Stomach (tissue), 4 donors: ENCODE measurements at regions not wholly inside any gene's neighbourhood (a gene's known extent, or its start where the extent isn't known, plus 50 kb on each side); places are given as distances from the start of the nearest gene placed in this dataset.
"Not testable (repeated sequence)": the region's sequence is repeated elsewhere in the genome, so short reads cannot be mapped to it uniquely, and the experiment has no call there.

ENCODE experiments used
- POLR2A ChIP-seq, 4 donors: fragments of 450-650 bp; IDR thresholded peaks; one replicate each; pipeline ENCODE4 v1.6.1; 2016; ENCODE audit warnings: antibody characterized with exemption in 4 of 4, control low read depth in 2 of 4, mild to moderate bottlenecking in 1 of 4, moderate library complexity in 1 of 4
- POLR2AphosphoS5 ChIP-seq, 3 donors: sonication (generic); formaldehyde crosslinking; IDR thresholded peaks; one replicate each; pipeline ENCODE4 v1.6.1; 2016; ENCODE audit warnings: antibody characterized with exemption in 3 of 3

DNA sequence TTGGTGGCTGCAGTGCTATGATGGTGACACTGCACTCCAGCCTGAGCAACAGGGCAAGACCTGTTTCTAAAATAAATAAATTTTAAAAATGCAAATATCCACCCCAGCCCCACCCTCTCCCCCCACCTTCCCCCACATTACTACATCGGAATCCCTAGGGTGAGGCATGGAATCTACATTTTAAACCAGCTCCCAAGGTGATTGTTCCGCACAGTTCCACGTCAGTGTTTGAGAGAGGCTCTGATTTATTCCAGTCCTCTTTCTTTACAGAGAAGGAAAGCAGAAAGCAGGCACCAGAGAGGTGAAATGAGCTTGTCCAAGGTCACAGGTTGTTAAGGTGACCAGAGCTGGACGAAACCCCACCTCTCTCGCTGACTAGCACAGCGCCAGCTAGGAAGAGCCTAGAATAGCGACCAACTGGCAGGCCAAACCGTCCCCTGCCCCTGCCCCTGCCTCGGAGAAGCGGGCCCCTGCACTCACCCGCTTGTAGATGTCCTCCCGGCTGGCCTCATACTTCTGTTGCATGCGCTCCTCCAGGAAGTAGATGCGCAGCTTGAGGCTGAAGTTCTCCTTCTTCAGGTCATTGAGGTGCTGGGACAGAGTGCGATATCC lies 136.7 kb upstream of the NBPF9 start:
- TF ChIP-seq POLR2A, POLR2AphosphoS5 (IDR thresholded peaks at IDR 0.05): not testable (repeated sequence)
